A549 (cell line): ENCODE measurements at regions not wholly inside any gene's neighbourhood (a gene's known extent, or its start where the extent isn't known, plus 50 kb on each side); places are given as distances from the start of the nearest gene placed in this dataset.

Source experiments
- CEBPB ChIP-seq, 2 experiments: fragments of >200 bp in 1 of 2; sonication (Bioruptor Twin) in 1 of 2; formaldehyde crosslinking in 1 of 2; IDR thresholded peaks; 2 replicates each; pipeline ENCODE4 v1.6.1; 2012 to 2016
- EP300 ChIP-seq, 2 experiments: fragments of >200 bp; sonication (Bioruptor Twin); formaldehyde crosslinking; IDR thresholded peaks; 2 replicates in 1 of 2; 3 replicates in 1 of 2; pipeline ENCODE4 v1.6.1; 2016 to 2017
- ESRRA ChIP-seq: fragments of 150-350 bp; IDR thresholded peaks from 2 replicates; pipeline ENCODE4 v1.6.1; 2014; ENCODE audit warnings: mild to moderate bottlenecking, low read length, borderline replicate concordance
- HDAC2 ChIP-seq: fragments of 200-600 bp; sonication (generic); IDR thresholded peaks from 2 replicates; pipeline ENCODE4 v1.6.1; 2016
- HEYL ChIP-seq: fragments of 250-450 bp; sonication (Bioruptor Pico); IDR thresholded peaks from 2 replicates; pipeline ENCODE4 v1.8.0; 2021; ENCODE audit warnings: mild to moderate bottlenecking, moderate library complexity
- MAX ChIP-seq: IDR thresholded peaks from 2 replicates; pipeline ENCODE4 v1.6.1; 2012
- NR3C1 ChIP-seq: fragments of >200 bp; sonication (Bioruptor Twin); formaldehyde crosslinking; IDR thresholded peaks from 3 replicates; pipeline ENCODE4 v1.6.1; 2017
- POLR2A ChIP-seq: IDR thresholded peaks from 2 replicates; pipeline ENCODE4 v1.6.1; 2012; ENCODE audit warnings: mild to moderate bottlenecking, low read length
- RAD21 ChIP-seq, 2 experiments: fragments of >200 bp in 1 of 2; sonication (Bioruptor Twin) in 1 of 2; formaldehyde crosslinking in 1 of 2; IDR thresholded peaks in 1 of 2; conservative IDR thresholded peaks in 1 of 2; 2 replicates in 1 of 2; 3 replicates in 1 of 2; pipeline ENCODE4 v1.6.1; 2012 to 2018; ENCODE audit warnings: inconsistent platforms in 1 of 2
- SMC3 ChIP-seq: fragments of >200 bp; sonication (Bioruptor Twin); formaldehyde crosslinking; IDR thresholded peaks from 3 replicates; pipeline ENCODE4 v1.6.1; 2018; ENCODE audit warnings: inconsistent platforms
- TP53 ChIP-seq: fragments of 250-450 bp; sonication (Bioruptor Pico); IDR thresholded peaks from 2 replicates; pipeline ENCODE4 v1.5.0; 2021; ENCODE audit warnings: mild to moderate bottlenecking, moderate library complexity
- TF ChIP-seq, protein P1 (sequence below): fragments of >200 bp; sonication (Bioruptor Twin); formaldehyde crosslinking; IDR thresholded peaks from 3 replicates; pipeline ENCODE4 v1.5.1; 2016

GRCh38 chr5:28945859-28946258, 1907.5 kb upstream of the CDH9 start:
- TF ChIP-seq POLR2A (no peak), HDAC2 (no peak), SMC3 (no peak), HEYL (CRISPR knock-in tag) (no peak), TP53 (no peak), RAD21 (conservative IDR thresholded peaks at IDR 0.05 in 1 of 2, IDR thresholded peaks at IDR 0.05 in 1 of 2) (no peak), EP300 (IDR thresholded peaks at IDR 0.05) (no peak), ESRRA (no peak), MAX (no peak), NR3C1 (no peak), CEBPB (IDR thresholded peaks at IDR 0.05) (no peak)
- TF ChIP-seq, protein P1, sequence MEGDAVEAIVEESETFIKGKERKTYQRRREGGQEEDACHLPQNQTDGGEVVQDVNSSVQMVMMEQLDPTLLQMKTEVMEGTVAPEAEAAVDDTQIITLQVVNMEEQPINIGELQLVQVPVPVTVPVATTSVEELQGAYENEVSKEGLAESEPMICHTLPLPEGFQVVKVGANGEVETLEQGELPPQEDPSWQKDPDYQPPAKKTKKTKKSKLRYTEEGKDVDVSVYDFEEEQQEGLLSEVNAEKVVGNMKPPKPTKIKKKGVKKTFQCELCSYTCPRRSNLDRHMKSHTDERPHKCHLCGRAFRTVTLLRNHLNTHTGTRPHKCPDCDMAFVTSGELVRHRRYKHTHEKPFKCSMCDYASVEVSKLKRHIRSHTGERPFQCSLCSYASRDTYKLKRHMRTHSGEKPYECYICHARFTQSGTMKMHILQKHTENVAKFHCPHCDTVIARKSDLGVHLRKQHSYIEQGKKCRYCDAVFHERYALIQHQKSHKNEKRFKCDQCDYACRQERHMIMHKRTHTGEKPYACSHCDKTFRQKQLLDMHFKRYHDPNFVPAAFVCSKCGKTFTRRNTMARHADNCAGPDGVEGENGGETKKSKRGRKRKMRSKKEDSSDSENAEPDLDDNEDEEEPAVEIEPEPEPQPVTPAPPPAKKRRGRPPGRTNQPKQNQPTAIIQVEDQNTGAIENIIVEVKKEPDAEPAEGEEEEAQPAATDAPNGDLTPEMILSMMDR: no peak
